GM12873 (cell line): ENCODE measurements at regions not wholly inside any gene's neighbourhood (a gene's known extent, or its start where the extent isn't known, plus 50 kb on each side); places are given as distances from the start of the nearest gene placed in this dataset.

Experiments used
- TF ChIP-seq, protein P1 (sequence below): IDR thresholded peaks from 2 replicates; pipeline ENCODE4 v1.5.1; 2012; ENCODE audit warnings: low read depth, mild to moderate bottlenecking, moderate library complexity, low read length, control low read depth; ENCODE audit not compliant: insufficient read depth; ENCODE audit errors: missing control alignments

DNA sequence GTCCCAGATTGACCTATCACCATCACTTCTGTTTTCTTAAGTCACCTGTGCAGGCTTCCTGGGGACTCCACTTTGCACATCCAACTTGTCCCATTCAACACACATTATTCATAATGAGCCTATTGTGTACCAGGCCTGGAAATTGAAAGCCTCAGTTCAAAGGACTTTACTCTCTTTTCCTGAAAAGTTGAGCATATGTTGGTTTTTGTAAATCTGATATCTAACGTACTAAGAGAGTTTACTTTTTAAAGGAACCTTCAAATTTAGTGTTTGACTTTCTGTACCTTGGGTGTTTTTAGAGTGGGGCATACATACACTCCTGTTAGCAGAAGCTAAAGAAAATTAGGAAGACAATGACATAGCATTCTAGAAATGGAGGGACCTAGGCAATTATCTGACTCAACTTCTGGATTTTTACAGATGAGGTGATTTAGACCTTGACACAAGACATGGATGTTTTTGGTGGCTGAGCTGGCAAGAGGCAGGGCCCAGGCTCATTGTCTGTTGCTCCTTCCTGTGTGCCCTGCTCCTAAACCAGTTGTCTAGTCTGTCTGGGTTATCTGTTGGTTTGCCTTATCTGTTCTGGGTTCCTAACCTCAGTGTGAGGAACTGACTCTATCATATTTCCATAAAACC, 336.5 kb downstream of the RPS6KC1 start:
- TF ChIP-seq, protein P1, sequence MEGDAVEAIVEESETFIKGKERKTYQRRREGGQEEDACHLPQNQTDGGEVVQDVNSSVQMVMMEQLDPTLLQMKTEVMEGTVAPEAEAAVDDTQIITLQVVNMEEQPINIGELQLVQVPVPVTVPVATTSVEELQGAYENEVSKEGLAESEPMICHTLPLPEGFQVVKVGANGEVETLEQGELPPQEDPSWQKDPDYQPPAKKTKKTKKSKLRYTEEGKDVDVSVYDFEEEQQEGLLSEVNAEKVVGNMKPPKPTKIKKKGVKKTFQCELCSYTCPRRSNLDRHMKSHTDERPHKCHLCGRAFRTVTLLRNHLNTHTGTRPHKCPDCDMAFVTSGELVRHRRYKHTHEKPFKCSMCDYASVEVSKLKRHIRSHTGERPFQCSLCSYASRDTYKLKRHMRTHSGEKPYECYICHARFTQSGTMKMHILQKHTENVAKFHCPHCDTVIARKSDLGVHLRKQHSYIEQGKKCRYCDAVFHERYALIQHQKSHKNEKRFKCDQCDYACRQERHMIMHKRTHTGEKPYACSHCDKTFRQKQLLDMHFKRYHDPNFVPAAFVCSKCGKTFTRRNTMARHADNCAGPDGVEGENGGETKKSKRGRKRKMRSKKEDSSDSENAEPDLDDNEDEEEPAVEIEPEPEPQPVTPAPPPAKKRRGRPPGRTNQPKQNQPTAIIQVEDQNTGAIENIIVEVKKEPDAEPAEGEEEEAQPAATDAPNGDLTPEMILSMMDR, result no peak

DNA sequence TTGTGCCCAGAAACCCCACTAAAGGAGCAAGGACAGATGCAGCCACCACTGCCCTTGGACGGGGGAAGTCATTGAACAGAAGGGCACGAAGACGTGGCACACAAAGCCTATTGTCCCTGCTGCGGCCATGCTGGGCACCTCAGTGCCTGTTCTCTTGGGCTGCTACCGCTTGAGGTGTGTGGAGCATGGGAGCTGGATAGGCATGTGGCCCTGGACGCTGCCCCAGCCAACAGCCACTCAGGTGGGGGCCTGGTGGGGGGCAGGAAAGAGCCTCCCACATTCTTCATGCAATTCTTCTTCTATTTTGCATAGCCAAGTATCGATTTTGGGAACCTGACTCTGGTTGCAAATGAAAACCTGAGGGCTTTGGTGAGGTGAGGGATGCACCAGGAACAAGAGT, 337.2 kb downstream of the RPS6KC1 start:
- TF ChIP-seq, protein P1, result no peak

GRCh38 chr1:213389061-213389581, 338.1 kb downstream of the RPS6KC1 start:
- TF ChIP-seq, protein P1, result no peak

- TF ChIP-seq, protein P1, result no peak
These were observed 340.4 kb downstream of the RPS6KC1 start for GRCh38 chr1:213391445-213391844.

- TF ChIP-seq, protein P1, result no peak
These were observed 342.8 kb downstream of the RPS6KC1 start for GRCh38 chr1:213393860-213394259.

DNA sequence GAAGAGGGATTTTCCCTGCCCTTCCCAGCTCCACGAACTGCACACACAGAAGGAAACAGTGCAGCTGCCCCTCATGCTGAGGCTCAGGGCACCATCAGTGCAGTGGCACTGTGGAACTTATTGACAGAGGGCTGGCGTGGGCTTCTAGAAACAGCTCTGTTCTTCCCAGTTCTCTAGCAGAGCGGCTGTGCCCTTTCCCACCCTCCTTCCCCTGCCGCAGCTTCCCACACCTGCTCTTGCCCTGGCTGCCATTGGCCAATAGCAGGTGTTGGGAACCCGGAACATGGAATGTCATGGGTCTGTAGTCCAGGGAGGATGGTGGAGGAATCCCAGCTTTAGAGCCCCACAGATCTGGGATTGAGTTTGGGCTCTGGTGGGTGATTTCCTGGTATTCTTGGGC, 343.8 kb downstream of the RPS6KC1 start:
- TF ChIP-seq, protein P1, result no peak

- TF ChIP-seq, protein P1, result no peak
These were observed 346.6 kb downstream of the RPS6KC1 start for GRCh38 chr1:213397638-213398037.
